Small intestine (tissue), 7 donors: ENCODE measurements at regions not wholly inside any gene's neighbourhood (a gene's known extent, or its start where the extent isn't known, plus 50 kb on each side); places are given as distances from the start of the nearest gene placed in this dataset.
"Not testable (repeated sequence)": the region's sequence is repeated elsewhere in the genome, so short reads cannot be mapped to it uniquely, and the experiment has no call there.

Experiments used
- DNase-seq, 2 donors: peaks; one replicate each; pipeline versions ENCODE4 v3.0.0 to v3.0.0-alpha.2; 2013
- FAIRE-seq: peaks from 2 replicates; lab custom pipeline; 2012; peaks lifted over from hg19 to GRCh38; lab: Jason Lieb, UNC
- H3K27ac ChIP-seq, 3 donors: one replicate each; pipeline ENCODE4 v1.5.1; 2013; ENCODE audit warnings: low read length in 2 of 3, mild to moderate bottlenecking in 2 of 3, control low read depth in 1 of 3, inconsistent platforms in 1 of 3, low read depth in 1 of 3, moderate library complexity in 1 of 3
- H3K27me3 ChIP-seq, 3 donors: one replicate each; pipeline ENCODE4 v1.6.1; 2013; ENCODE audit warnings: low read length in 3 of 3, inconsistent platforms in 1 of 3; ENCODE audit not compliant: control insufficient read depth in 3 of 3, insufficient read depth in 3 of 3
- H3K36me3 ChIP-seq, 3 donors: one replicate each; pipeline ENCODE4 v1.6.1; 2013; ENCODE audit warnings: low read length in 3 of 3, inconsistent platforms in 1 of 3, low read depth in 1 of 3, mild to moderate bottlenecking in 1 of 3, moderate library complexity in 1 of 3; ENCODE audit not compliant: control insufficient read depth in 3 of 3, insufficient read depth in 2 of 3
- H3K4me1 ChIP-seq, 3 donors: one replicate each; pipeline ENCODE4 v1.6.1; 2013; ENCODE audit warnings: low read length in 2 of 3, inconsistent platforms in 1 of 3, low read depth in 1 of 3, mild to moderate bottlenecking in 1 of 3, moderate library complexity in 1 of 3; ENCODE audit not compliant: control insufficient read depth in 3 of 3, insufficient read depth in 2 of 3
- H3K4me3 ChIP-seq, 3 donors: one replicate each; pipeline ENCODE4 v1.5.1; 2013; ENCODE audit warnings: low read length in 3 of 3, control low read depth in 1 of 3, inconsistent platforms in 1 of 3, low read depth in 1 of 3, mild to moderate bottlenecking in 1 of 3, moderate library complexity in 1 of 3
- H3K9me3 ChIP-seq, 2 donors: one replicate each; pipeline ENCODE4 v1.6.1; 2013; ENCODE audit warnings: low read depth in 1 of 2, low read length in 1 of 2; ENCODE audit not compliant: control insufficient read depth in 2 of 2, insufficient read depth in 1 of 2
- WGBS, 3 donors: extraction: QIAGEN DNeasy Blood & Tissue Kit; methylation state at CpG; one replicate each; pipeline ENCODE4 v1.1.7; 2013; 5-methylcytosine and 5-hydroxymethylcytosine counted together
- donor health status: healthy with polysubstance abuse.
- donor health status: control.
- donor health status: control.
- donor health status: Bipolar disorder and iron deficiency.
- donor health status: healthy.

GRCh38 chr10:30527623-30528428, 93.8 kb downstream of the MAP3K8 start:
- 24 to 69% (median 30%) methylated on average over 12 of the region's 12 CpGs for WGBS, 3 donors
- Histone ChIP-seq H3K36me3 (no peaks in the 10 kb centered on the region), H3K9me3 (no peaks in the 10 kb centered on the region), H3K27me3 (no peaks in the 10 kb centered on the region), H3K27ac (peak overlapping the region in 2 of 3 donors; percentile 8 to 29), H3K4me1 (no peaks in the 10 kb centered on the region), H3K4me3 (no peak overlapping the region)
- FAIRE-seq (no peak), DNase-seq (peak; percentile 34 to 49)

DNA sequence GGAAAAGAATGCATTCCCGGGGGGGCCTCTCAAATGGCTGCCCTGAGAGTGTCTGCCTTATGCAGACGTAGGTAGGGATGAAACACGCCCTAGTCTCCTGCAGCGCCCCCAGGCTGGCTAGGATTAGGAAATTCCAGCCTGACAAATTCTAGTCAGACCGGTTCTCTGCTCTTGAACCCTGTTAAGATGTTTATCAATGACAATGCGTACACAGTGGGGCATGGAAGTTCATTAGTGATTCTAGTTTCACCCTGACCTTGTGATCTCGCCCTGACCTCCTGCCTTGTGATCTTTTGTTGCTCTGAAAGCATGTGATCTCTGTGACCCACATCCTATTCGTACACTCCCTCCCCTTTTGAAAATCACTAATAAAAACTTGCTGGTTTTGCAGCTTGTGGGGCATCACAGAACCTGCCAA, 88.7 kb downstream of the MAP3K8 start:
- not testable (repeated sequence) for H3K4me3 ChIP-seq, FAIRE-seq, H3K27ac ChIP-seq, H3K4me1 ChIP-seq, H3K36me3 ChIP-seq, H3K9me3 ChIP-seq, H3K27me3 ChIP-seq
- DNase-seq = peak; percentile 43 to 64
- WGBS, 3 donors = 6 to 41% (median 18%) methylated on average over 8 of the region's 8 CpGs

DNA sequence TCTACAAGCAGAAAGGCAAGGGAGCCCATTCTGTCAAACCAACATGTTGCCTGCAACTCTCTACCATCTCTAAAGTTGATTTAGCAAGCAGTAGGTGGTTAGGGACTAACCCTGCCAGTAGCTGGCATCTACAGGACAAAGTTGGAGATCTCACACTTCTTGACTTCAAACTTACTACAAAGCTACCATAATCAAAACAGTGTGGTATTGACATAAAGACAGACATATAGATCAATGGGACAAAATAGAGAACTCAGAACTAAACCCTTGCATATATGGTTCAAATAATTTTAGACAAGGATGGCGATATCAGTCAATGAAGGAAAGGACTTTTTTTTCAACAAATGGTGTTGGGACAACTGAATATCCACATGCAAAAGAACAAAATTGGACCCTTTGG, 84.9 kb downstream of the MAP3K8 start:
- WGBS, 3 donors = 90 to 100% (median 93%) methylated on average over 1 of the region's 1 CpG
- H3K4me1 ChIP-seq = no peaks in the 10 kb centered on the region
- no peak for FAIRE-seq

More for the DNA sequence above, 84.9 kb downstream of the MAP3K8 start:
- peaks cover 0 to 6% of the 10 kb centered on the region in 2 donors for H3K9me3 ChIP-seq
- no peak overlapping the region for H3K4me3 ChIP-seq
- no peak for DNase-seq
- no peaks in the 10 kb centered on the region for H3K27me3 ChIP-seq
- H3K36me3 ChIP-seq = no peaks in the 10 kb centered on the region
- H3K27ac ChIP-seq = no peak overlapping the region
